LNCAP (cell line): ENCODE measurements at regions not wholly inside any gene's neighbourhood (a gene's known extent, or its start where the extent isn't known, plus 50 kb on each side); places are given as distances from the start of the nearest gene placed in this dataset.

Source experiments
- TF ChIP-seq, protein P1 (sequence below): fragments of 450-650 bp; IDR thresholded peaks from 2 replicates; pipeline ENCODE4 v1.5.1; 2017; ENCODE audit warnings: mild to moderate bottlenecking

DNA sequence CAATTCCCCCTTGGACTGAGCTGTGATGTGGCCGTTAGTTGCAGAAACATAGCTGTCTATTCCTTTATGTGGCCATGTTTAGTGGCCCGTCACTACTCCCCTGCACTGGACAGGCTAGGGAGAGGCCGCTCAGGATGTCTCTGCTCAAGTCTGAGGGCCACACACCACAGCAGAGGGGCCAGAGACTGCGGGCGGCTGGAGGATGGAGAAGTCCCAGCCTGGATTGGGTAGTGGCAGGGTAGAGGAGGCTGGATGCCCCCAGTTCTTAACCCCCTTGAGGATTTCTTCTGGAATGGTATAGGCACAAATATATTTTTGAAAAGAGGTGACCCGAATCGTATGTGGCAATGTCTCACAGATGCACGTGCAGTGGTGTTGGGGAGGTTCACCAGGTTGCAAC is 116.4 kb upstream of the B3GAT1 start:
- TF ChIP-seq, protein P1, sequence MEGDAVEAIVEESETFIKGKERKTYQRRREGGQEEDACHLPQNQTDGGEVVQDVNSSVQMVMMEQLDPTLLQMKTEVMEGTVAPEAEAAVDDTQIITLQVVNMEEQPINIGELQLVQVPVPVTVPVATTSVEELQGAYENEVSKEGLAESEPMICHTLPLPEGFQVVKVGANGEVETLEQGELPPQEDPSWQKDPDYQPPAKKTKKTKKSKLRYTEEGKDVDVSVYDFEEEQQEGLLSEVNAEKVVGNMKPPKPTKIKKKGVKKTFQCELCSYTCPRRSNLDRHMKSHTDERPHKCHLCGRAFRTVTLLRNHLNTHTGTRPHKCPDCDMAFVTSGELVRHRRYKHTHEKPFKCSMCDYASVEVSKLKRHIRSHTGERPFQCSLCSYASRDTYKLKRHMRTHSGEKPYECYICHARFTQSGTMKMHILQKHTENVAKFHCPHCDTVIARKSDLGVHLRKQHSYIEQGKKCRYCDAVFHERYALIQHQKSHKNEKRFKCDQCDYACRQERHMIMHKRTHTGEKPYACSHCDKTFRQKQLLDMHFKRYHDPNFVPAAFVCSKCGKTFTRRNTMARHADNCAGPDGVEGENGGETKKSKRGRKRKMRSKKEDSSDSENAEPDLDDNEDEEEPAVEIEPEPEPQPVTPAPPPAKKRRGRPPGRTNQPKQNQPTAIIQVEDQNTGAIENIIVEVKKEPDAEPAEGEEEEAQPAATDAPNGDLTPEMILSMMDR: no peak

DNA sequence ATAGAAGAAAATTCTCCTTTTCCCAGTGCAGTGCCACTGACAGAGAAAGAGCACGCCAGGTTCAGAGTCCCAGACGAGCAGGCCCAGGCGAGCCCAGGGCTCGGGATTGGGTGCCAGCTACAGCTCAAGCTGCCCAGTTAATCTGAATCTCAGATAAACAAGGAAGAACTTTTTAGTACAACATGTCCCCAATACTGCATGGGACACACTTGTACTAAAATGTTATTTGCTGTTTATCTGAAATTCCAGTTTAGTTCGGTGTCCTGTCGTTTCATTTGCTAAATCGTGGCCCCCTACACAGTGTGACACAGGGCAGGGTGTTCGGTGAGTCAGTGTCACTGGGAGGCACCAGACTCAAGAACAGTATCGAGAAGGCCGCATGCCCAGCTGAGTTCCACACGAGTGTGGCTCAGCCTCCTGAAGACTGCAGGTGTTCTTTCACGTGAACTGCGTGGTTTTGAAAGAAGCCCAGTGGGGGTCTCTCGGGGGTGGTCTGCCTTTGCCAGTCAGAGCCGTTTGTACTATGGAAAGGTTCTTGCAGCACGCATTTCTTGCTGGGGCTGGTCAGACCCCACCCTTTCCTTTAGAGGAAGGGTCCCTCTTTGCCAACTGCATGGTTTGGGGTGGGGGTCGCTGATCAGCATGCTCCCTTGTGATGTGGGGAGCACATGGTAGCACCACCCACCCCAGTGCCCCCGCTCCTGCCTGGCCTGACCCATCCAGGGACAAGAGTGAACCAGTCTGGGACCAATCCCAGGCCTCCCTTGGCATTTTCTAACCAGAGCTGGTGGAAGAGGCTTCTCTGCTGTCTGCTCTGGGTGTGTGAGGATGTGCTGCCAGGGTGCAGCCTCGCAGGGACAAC is 115.6 kb upstream of the B3GAT1 start:
- TF ChIP-seq, protein P1: no peak

DNA sequence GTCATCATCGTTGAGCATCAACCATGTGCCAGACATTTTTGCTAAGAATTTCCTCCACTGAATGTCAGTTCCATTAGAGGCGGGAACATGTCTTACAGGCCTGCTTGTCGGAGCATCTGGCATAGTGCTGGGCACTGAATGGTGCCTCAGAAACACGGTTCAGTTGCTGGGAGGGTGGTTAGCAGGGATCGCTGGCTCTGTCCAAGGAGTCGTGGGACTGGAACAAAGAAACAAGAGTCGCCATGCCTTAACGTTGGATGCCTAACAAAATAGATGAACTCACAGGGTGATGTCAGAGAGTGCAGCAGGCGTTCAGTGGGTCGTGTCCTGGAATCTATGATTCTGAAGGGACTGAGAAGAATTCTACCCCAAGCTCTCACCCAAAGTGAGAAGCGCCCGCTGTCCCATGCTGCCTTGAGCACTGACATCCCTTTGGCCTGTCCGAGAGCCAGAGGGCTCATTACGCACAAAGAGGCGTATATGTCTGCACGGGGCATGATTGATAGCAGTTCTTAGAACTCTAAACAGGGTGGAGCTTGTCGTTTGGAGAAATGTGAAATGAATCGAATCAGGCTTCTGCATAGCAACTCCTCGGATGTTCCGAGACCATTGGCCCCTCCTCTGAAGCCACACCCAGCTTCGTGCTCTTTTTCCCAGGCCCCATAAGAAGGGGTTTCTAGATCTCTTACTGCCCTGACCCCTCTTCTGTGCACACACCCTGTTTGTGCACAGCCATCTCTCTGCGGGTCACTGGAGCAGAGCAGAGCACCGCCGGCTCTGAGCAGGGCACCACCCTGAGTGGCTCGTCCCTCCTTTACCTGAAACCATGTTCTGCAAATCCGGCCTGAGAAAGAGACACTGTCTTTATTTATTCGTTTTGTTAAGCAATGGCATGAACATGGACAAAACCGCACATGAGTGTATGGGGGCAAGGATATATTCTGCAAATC is 113.1 kb upstream of the B3GAT1 start:
- TF ChIP-seq, protein P1: no peak

DNA sequence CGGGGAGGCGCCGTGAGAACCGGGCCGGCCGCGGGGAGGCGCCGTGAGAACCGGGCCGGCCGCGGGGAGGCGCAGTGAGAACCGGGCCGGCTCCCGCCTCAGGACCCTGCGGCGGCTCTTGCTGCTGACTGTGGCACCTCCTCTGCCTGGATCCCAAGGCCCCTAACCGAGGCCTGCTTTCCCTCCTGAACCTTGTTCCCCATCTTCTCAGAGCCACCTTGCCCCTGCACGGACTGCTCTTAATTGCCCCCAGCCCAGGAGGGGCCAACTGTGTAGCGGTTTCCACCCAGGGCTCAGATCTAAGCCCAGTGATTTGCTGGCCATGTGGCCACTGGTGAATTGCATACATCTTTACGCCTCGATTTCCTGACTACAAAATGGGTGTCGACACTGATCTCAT is 112.2 kb upstream of the B3GAT1 start:
- TF ChIP-seq, protein P1: no peak

DNA sequence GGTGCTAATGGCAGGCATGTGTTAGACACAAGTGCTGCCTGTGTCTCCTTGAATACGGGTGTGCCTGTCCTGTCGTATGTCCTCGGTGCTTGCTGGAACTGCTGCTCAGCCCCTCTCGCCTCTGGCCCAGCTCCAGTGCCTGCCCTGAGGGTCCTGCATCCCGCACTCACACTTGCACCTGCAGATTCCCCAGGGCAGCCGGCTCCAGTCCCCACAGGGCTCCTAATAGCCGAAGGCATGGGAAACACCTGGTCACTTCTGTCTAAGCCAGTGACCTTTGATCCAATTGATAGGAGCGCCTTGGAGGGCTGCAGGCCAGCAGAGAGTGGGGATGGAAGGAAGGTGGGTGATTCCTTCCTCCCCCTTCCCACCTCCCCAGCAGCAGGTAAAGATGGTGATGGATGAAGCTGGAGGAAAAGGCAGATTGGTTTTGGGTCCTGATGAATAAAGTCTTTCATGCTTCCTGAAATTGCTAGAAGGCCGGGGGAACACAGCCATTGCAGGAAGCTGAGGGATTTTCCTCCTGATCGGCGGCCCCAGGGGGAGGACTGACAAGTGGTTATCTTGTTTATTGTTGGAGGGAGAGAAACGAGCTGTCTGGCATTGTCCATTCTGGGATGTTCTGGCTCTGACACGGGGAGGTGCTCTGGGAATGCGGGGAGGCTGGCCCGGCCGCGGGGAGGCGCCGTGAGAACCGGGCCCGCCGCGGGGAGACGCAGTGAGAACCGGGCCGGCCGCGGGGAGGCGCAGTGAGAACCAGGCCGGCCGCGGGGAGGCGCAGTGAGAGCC is 110.9 kb upstream of the B3GAT1 start:
- TF ChIP-seq, protein P1: no peak

DNA sequence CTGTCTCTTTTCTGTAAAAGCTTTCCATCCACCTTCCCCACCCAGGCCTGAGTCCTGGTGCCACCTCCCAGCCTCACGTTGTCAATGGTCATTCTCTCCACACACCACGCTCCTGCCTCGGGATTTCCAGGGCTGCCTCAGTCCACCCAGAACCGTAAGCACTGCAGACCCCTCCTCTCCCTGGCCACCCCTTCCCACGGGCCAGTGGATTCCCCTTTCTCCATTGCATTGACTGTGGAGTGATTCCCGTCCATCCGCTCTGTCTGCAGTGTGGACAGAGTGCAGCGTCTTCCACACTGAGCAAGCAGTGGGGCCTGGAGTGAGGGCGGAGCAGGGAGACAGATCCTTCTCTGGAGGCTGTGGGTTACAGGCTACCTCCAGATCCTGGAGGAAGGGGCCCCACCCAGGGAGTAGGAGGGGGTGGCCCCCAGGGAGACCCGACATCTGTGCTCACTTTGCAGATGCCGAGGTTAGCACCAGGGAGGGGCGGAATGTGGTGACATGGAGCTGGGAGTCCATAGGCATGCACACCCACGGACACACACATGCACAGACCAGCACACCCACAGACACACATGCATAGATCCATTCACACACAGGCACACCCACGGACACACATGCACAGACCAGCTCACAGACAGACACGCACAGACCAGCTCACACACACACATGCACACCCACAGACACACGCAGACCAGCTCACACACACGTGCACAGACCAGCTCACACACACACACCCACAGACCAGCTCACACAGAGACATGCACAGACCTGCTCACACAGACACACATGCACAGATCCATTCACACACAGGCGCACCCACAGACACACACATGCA is 109.6 kb upstream of the B3GAT1 start:
- TF ChIP-seq, protein P1: no peak
